B cell (primary cell): ENCODE measurements at regions not wholly inside any gene's neighbourhood (a gene's known extent, or its start where the extent isn't known, plus 50 kb on each side); places are given as distances from the start of the nearest gene placed in this dataset.

Source experiments
- CTCF ChIP-seq: fragments of 200-600 bp; IDR thresholded peaks from one replicate; pipeline ENCODE4 v1.8.0; 2022; ENCODE audit warnings: antibody characterized with exemption, mild to moderate bottlenecking
- EZH2 ChIP-seq: IDR thresholded peaks from 2 replicates; pipeline ENCODE4 v1.6.1; 2012; ENCODE audit warnings: borderline replicate concordance, low read depth, mild to moderate bottlenecking, moderate library complexity, low read length; ENCODE audit not compliant: insufficient read depth, poor library complexity, severe bottlenecking

DNA sequence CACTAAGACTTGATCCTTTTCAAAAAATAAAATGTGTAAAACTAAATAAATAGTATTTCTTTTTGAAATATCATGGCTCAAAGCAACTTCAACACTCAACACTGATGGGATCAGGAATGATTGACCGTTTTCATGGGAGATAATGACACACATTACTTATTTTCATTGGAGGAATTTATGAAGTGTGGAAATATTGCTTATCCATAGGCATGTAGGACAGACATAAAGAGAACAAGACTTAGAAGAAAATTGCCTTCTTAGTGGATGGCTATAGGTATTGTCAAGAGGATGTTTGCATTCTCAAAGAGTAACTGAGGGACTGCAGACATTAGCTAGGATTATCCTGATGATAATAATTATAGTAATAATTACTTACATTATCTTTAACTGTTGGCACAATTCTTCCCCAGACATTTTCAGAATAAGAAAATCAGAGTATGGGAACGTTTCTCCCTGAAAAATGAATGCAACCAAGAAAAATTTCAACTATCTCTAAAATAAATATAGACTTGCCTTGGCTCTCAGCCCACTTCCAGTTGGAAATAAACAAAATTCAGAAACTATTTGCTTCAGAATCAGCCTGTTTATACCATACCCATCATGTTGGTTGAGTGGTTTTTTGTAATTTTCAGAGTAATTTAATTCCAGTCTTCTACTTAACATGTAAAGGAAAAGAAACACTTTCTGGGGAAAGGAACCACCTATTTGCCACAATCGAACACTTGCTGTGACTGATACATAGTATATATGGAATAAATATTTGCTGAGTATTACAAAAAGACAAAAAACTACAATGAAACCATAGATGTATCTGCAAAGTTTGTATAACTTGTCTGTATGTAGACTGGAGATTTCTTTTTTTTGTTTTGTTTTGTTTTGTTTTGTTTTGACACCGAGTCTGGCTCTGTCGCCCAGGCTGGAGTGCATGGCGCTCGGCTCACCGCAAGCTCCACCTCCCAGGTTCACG, 165.7 kb downstream of the TMX3 start:
- TF ChIP-seq CTCF: no peak
- TF ChIP-seq EZH2: no peak
